SHP77 (cell line): ENCODE measurements at regions not wholly inside any gene's neighbourhood (a gene's known extent, or its start where the extent isn't known, plus 50 kb on each side); places are given as distances from the start of the nearest gene placed in this dataset.

ENCODE experiments used
- DNase-seq, 2 experiments: peaks; one replicate each; lab custom pipeline; 2025; lab: John Stamatoyannopoulos, UW

- DNase-seq, result no peak
These were observed 160.5 kb downstream of the HS3ST1 start for GRCh38 chr4:11268149-11268548.

- no peak for DNase-seq
These were observed 163.9 kb downstream of the HS3ST1 start for GRCh38 chr4:11264841-11265240.

DNA sequence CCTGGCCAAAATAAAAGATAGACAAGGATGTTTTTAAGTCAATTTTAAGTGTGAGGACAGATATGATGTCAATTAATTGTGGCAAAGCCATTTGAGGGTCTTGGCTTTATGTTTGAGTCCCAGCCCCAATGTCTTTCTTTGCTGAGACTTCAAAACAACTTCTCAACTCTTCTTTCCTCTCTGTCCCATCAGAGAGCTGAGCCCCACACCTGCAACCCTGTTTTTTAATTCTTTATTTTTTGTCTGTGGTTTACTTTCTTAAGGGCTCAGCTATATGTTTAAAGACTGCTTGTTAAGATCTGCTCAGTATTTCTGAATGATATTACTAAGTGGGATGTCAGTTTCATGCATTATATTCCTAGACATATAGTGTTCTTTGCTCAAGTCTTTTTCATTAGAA is 164.3 kb downstream of the HS3ST1 start:
- DNase-seq, result no peak

DNA sequence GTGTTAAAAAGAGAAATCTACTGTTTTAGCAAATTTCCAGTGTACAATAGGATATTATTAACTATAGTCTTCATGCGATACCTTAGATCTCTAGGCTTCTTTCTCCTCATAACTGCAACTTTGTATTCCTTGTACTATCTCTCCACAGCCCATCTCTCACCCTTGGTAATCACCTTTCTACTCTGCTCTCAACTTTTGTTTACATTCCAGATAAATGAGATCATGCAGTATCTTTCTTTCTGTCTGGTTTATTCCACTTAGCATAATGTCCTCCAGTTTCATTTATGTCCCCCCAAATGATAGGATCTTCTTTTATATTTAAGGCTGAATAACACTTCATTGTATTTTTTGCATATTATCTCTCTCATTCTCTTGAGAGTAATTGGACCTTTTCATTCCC is 165.5 kb downstream of the HS3ST1 start:
- no peak for DNase-seq

GRCh38 chr4:11261066-11261850 is 167.4 kb downstream of the HS3ST1 start:
- DNase-seq, result no peak

GRCh38 chr4:11259837-11260236 is 168.9 kb downstream of the HS3ST1 start:
- DNase-seq, result no peak

DNA sequence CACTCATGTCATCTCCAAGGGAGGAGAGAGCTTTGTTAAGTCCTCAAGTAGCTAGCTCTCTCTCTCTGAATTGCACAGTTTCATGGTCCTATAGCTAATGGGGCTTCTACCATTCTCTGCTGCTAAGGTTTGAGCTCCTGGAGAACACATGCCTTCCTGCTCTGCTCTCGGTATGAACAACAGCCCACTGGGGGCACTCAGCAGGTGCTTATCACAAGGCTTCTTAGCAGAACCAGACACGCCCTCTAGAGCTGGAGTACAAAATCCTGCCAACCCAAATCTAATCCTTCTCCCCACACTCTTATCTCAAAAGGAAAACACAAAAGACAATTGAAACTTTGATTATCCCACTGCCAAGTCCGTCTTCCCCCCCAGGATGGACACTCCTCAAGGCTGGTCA is 176.5 kb downstream of the HS3ST1 start:
- no peak for DNase-seq

DNA sequence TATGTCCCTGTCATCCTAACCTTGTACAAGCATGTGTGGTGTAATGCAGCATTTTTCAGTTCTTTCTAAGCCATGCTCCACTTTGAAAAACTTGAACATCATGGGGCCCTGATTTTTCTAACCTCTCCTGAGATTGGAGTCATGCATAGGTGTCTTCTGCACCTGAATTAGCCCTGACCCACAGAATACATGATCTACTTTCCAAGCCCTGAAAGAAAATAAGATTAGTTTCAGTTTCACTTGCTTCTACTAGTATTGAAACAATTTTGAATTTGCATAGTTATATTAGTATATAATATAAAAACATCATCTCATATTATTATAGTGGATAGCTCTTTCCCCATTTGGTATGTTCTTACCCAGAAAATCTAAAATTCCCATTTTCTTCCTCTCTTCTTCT is 178.2 kb downstream of the HS3ST1 start:
- no peak for DNase-seq

DNA sequence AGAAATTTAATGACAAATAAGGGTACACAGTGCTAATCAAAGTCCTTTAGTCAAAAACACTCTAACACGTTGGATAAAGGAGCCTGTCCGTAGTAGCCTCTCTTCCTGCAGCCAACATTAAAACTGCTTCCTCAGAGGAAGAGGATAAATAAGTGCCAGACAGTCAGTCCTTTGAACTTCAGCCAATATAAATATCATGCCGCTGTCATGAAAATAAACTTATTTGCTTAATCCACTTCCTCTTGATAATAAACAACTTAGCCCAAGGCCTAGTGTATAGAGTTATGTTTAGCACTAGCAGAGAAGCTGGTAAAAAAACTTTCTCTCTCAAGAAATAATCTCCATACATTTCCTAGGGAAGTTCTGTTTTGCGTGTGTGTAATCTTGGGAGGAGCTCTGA is 196.7 kb downstream of the HS3ST1 start:
- no peak for DNase-seq

DNA sequence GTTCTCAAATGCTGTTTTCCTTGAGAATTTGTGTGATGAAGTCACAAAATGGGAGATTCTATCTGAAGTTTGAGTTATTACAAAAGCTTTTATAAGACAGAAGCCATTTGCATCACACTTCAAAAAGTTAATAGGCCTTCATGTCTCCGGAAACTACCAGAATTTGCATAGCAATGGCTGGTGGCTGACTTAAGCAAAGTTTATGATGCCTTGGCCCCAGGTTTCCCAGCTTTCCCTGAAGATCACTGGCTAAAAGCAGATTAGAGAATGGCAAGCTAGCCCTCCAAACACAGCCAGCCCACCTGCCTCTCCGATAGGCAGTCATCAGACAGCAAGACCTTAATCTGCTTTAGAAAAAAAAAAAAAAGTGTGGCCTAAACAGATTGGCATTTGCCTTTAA is 197.8 kb downstream of the HS3ST1 start:
- DNase-seq, result no peak

- DNase-seq, result no peak
These were observed 200.2 kb downstream of the HS3ST1 start for GRCh38 chr4:11228530-11228929.

GRCh38 chr4:11223311-11223710 is 205.4 kb downstream of the HS3ST1 start:
- no peak for DNase-seq

DNA sequence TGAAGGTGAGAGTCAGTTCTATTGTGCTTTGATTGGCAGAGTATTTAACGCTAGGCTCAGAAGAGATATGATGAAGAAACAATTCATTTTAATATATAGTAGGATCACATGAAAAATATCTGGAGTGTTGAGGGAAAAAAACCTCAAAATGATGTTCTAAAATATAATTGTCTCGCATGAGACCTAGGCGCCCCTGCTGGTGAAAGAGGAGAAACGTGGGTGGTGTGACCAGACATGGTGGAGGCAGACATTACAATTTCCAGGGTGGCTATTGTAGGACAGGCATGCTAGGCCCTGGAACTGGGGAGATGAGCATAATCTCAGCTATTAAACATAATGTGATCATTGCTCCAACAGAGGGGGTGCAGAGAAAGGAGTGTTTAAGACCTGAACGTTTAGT is 210.0 kb downstream of the HS3ST1 start:
- DNase-seq, result no peak

DNA sequence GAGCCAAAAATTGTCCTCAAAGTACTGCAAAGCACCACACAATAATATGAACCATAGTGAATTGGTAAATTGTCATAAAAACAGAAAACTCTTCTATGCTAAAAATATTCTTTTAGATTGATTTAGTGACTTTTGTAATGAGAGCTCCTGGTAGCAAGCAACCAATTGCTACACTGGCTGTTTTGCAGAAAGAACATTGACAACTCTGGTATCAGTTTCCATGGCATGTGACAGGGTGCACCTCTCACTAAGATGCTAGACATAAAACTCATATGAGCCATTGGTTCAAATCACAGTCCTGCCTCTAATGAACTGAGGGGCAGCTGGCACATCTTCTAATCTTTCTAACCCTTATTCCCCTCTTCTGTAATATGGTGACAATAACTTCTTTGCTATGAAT is 212.2 kb downstream of the HS3ST1 start:
- no peak for DNase-seq

- no peak for DNase-seq
These were observed 214.4 kb downstream of the HS3ST1 start for GRCh38 chr4:11214281-11214680.

DNA sequence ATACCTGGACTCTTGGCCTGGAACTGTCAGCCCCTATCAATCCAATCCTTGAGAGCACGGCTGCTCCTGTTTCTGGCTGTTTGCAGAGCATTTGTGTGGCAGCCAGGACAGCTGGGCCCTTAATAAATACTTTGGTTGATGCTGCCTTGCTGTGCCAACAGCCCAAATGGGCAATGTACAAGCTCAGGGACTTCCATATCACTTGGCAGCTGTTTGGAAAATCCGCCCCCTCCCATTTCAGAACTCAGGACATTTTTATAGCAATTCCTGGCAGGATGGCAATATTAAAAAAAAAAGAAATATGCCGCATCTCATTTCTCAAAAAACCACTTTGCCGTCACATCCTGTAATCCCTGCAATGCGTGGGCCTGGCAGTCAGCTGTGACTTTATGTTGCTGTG is 218.9 kb downstream of the HS3ST1 start:
- DNase-seq, result no peak

DNA sequence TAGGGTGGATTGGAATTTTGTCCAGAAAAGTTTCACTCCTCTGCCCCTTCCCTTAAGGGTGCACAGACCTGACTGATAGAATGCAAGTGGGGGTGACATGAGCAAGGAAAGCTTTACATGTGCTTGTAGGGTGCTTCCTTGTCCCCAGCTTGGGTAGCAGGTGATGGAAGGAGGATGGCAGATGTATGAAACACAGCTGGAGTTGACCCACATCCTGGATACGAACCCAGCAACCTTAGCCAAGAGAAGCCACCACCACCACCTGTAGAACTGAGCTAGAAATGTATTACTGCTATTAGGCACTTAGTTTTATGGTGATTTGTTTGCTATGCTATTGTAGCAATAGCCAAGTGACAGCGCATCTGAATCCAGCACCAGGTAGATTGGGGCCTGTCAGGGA is 227.4 kb downstream of the HS3ST1 start:
- no peak for DNase-seq

DNA sequence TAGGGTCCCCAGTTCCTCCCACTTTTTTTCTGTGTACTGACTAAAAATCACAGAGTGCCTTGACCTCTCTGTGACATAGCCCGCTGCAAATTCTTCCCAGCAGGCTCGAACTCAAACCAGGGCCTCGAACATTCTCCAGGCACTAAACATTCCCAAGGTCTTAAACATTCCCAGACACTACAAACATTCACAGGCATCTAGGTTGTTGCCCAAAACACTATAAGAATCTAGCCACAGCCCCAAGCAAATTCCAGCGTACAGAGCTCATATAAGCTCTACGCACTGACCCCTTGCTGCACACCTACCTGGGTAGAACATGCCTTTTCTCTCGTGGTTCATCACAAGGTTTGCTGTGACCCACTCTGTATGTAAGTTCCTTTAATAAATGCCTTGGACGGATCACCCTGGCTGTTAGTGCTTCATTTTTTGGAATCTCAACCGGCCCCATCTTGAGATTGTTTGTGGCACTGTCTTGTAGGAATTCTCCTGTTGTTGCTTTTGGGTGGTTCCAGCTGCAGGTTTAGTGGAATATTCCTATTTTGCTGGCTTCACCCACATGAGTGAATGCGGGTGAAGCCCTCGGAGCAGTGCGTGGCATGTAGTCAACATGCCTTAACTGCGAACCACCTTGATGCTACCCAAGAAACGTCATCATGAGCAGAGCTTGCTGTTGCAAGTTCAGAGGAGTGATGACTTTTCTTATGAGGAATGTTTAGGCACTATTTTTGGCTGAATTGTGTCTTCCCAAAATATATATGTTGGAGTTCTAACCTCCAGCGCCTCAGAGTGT is 230.0 kb downstream of the HS3ST1 start:
- DNase-seq, result no peak

DNA sequence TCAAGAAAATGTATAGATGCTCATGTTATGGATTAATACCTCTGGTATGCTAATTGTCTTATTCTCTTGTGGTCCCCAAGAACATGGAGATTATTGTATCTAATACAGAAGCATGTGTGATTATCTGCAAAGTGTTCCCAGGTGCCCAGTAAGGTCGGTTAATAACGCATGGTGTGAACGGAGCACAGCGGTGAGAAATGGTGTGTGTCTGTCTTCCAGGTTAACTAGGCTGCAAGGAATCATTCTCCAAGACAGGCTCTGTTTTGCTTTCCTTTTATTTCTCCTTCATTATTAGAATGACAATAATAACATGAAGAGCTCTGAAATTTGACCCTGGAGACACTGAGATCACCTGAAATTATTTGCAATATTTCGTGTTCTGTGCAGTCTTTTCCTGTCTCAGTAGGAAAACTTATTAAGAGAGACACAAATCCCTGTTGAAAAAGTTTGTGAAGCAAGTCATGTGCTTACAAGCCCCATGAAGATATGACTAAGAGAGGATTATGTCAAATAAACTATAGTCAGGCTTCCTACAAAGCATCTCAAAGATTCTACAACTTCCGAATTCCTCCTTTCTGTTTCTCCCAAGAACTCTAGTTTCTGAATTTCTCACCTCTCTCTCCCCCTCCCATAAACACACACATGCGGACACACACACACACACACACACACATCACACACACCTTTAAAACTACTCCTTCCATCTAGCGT is 230.9 kb downstream of the HS3ST1 start:
- no peak for DNase-seq

DNA sequence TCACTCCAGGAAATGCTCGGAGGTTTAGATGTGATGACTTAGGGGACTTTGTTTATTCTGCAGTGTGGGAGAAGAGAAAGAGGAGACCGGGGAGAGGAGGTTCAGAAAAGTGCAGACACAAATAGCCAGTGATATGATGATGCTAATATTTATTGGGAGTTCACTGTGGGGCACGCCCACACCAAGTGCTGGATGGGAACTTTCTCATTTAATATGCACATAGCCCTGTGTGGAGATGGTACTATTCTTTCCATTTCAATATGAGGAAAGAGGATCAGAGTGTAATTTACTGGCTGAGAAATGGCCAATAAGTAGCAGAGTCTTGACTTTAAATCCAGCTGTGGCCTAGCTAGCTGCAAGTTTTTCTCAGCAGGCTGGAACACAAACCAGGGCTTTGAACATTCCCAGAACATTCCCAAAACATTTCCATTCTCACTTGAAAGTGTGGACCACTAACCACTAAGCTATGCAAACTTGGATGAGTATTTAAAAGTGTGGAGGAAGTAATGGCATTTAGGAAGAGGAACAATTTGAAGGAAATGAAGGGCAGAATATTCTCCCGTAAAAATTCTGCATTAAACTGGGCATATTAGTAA is 231.7 kb downstream of the HS3ST1 start:
- no peak for DNase-seq

GRCh38 chr4:11194431-11194830 is 234.3 kb downstream of the HS3ST1 start:
- no peak for DNase-seq

DNA sequence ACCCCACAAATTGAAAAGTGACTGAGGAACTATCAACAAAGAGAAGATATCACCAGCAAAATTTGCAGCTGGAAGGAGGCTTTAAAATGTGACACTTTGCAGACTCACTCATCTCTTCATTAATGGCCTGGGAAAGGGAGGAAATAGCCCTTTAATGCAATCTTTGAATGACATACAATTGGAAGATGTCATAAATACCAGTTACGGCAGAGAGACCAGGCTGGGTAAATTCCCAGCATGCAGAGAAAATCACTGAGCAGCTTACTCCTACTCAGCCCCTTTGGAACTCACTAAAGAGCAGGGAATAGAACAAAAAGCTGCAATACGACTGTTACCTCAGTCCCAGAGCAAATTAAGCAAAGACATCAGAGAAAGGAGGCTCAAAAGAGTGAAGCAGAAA is 238.9 kb downstream of the HS3ST1 start:
- no peak for DNase-seq

- DNase-seq, result no peak
These were observed 245.3 kb downstream of the HS3ST1 start for GRCh38 chr4:11183356-11183740.
